Ectodermal cell (in vitro differentiated cells): ENCODE measurements at regions not wholly inside any gene's neighbourhood (a gene's known extent, or its start where the extent isn't known, plus 50 kb on each side); places are given as distances from the start of the nearest gene placed in this dataset.

Experiments
- H3K27ac ChIP-seq: 2 replicates; pipeline ENCODE4 v1.7.0; 2013; ENCODE audit warnings: mild to moderate bottlenecking, low read depth, low read length; ENCODE audit not compliant: insufficient read depth, poor library complexity, severe bottlenecking
- H3K27me3 ChIP-seq: 2 replicates; pipeline ENCODE4 v1.7.0; 2013; ENCODE audit warnings: mild to moderate bottlenecking, low read length; ENCODE audit not compliant: insufficient read depth, control insufficient read depth, poor library complexity, severe bottlenecking
- H3K36me3 ChIP-seq: one replicate; pipeline ENCODE4 v1.7.0; 2013; ENCODE audit warnings: low read length; ENCODE audit not compliant: control insufficient read depth, insufficient read depth
- H3K4me1 ChIP-seq: one replicate; pipeline ENCODE4 v1.7.0; 2013; ENCODE audit warnings: low read length; ENCODE audit not compliant: control insufficient read depth, insufficient read depth
- H3K4me3 ChIP-seq: 2 replicates; pipeline ENCODE4 v1.7.0; 2013; ENCODE audit warnings: low read depth, low read length, control low read depth; ENCODE audit not compliant: insufficient read depth
- H3K9me3 ChIP-seq: 2 replicates; pipeline ENCODE4 v1.7.0; 2013; ENCODE audit warnings: mild to moderate bottlenecking, low read length, moderate library complexity; ENCODE audit not compliant: control insufficient read depth
- WGBS, 2 experiments: methylation state at CpG; one replicate each; pipeline ENCODE4 v1.1.7; 2013; ENCODE audit warnings: missing lambda C conversion rate in 2 of 2; 5-methylcytosine and 5-hydroxymethylcytosine counted together

- H3K9me3 ChIP-seq, result peaks cover 7% of the 10 kb centered on the region
- H3K4me1 ChIP-seq, result peaks cover 10% of the 10 kb centered on the region
- no peaks in the 10 kb centered on the region for H3K27me3 ChIP-seq
- WGBS, 2 experiments, result 94% methylated on average over 5 of the region's 5 CpGs
- H3K4me3 ChIP-seq, result no peak overlapping the region
- H3K36me3 ChIP-seq, result no peaks in the 10 kb centered on the region
- H3K27ac ChIP-seq, result no peak overlapping the region
Measured at GRCh38 chr2:22596306-22596705, 788.7 kb upstream of the KLHL29 start.

GRCh38 chr2:22600156-22600555, 784.8 kb upstream of the KLHL29 start:
- Histone ChIP-seq H3K4me1 (peaks cover 10% of the 10 kb centered on the region), H3K27ac (no peak overlapping the region), H3K9me3 (no peaks in the 10 kb centered on the region), H3K36me3 (no peaks in the 10 kb centered on the region), H3K27me3 (no peaks in the 10 kb centered on the region), H3K4me3 (no peak overlapping the region)
- WGBS, 2 experiments, result 42 to 47% methylated on average over 2 of the region's 2 CpGs

GRCh38 chr2:22600999-22601398, 784.0 kb upstream of the KLHL29 start:
- no peaks in the 10 kb centered on the region for H3K27me3 ChIP-seq
- no peak overlapping the region for H3K4me3 ChIP-seq
- peaks cover 10% of the 10 kb centered on the region for H3K4me1 ChIP-seq
- 86 to 90% methylated on average over 1 of the region's 1 CpG for WGBS, 2 experiments
- H3K27ac ChIP-seq, result no peak overlapping the region
- H3K9me3 ChIP-seq, result no peaks in the 10 kb centered on the region
- H3K36me3 ChIP-seq, result no peaks in the 10 kb centered on the region

- no peaks in the 10 kb centered on the region for H3K27me3 ChIP-seq
- no peak overlapping the region for H3K27ac ChIP-seq
- 92 to 96% methylated on average over 4 of the region's 4 CpGs for WGBS, 2 experiments
- H3K36me3 ChIP-seq, result no peaks in the 10 kb centered on the region
- H3K4me3 ChIP-seq, result no peak overlapping the region
- H3K4me1 ChIP-seq, result peaks cover 10% of the 10 kb centered on the region
- no peaks in the 10 kb centered on the region for H3K9me3 ChIP-seq
Measured at GRCh38 chr2:22604136-22604535, 780.8 kb upstream of the KLHL29 start.

- Histone ChIP-seq H3K36me3 (no peaks in the 10 kb centered on the region), H3K27ac (no peak overlapping the region), H3K9me3 (no peaks in the 10 kb centered on the region), H3K27me3 (no peaks in the 10 kb centered on the region), H3K4me3 (no peak overlapping the region), H3K4me1 (no peaks in the 10 kb centered on the region)
- WGBS, 2 experiments, result 97 to 100% methylated on average over 3 of the region's 3 CpGs
Measured at GRCh38 chr2:22616031-22616430, 768.9 kb upstream of the KLHL29 start.

GRCh38 chr2:22623620-22624019, 761.4 kb upstream of the KLHL29 start:
- no peak overlapping the region for H3K4me3 ChIP-seq
- no peaks in the 10 kb centered on the region for H3K27me3 ChIP-seq
- H3K27ac ChIP-seq, result no peak overlapping the region
- WGBS, 2 experiments, result 97% methylated on average over 3 of the region's 3 CpGs
- no peaks in the 10 kb centered on the region for H3K4me1 ChIP-seq
- H3K36me3 ChIP-seq, result no peaks in the 10 kb centered on the region
- H3K9me3 ChIP-seq, result no peaks in the 10 kb centered on the region

GRCh38 chr2:22626621-22627020, 758.4 kb upstream of the KLHL29 start:
- no peak overlapping the region for H3K4me3 ChIP-seq
- no peak overlapping the region for H3K27ac ChIP-seq
- no peaks in the 10 kb centered on the region for H3K9me3 ChIP-seq
- no peaks in the 10 kb centered on the region for H3K27me3 ChIP-seq
- H3K36me3 ChIP-seq, result no peaks in the 10 kb centered on the region
- H3K4me1 ChIP-seq, result no peaks in the 10 kb centered on the region
- 58 to 62% methylated on average over 2 of the region's 2 CpGs for WGBS, 2 experiments

GRCh38 chr2:22628221-22628620, 756.8 kb upstream of the KLHL29 start:
- peaks cover 7% of the 10 kb centered on the region for H3K36me3 ChIP-seq
- WGBS, 2 experiments, result 96 to 100% methylated on average over 1 of the region's 2 CpGs
- H3K9me3 ChIP-seq, result no peaks in the 10 kb centered on the region
- no peak overlapping the region for H3K4me3 ChIP-seq
- H3K27ac ChIP-seq, result no peak overlapping the region
- H3K27me3 ChIP-seq, result no peaks in the 10 kb centered on the region
- no peaks in the 10 kb centered on the region for H3K4me1 ChIP-seq

GRCh38 chr2:22628906-22629305, 756.1 kb upstream of the KLHL29 start:
- Histone ChIP-seq H3K9me3 (no peaks in the 10 kb centered on the region), H3K27me3 (no peaks in the 10 kb centered on the region), H3K4me1 (no peaks in the 10 kb centered on the region), H3K36me3 (peaks cover 7% of the 10 kb centered on the region), H3K4me3 (no peak overlapping the region), H3K27ac (no peak overlapping the region)
- 89 to 93% methylated on average over 2 to 3 of the region's 3 CpGs for WGBS, 2 experiments

GRCh38 chr2:22634167-22634566, 750.8 kb upstream of the KLHL29 start:
- H3K27me3 ChIP-seq, result no peaks in the 10 kb centered on the region
- H3K36me3 ChIP-seq, result peaks cover 7% of the 10 kb centered on the region
- WGBS, 2 experiments, result 93 to 100% methylated on average over 3 of the region's 3 CpGs
- H3K9me3 ChIP-seq, result no peaks in the 10 kb centered on the region
- H3K4me3 ChIP-seq, result no peak overlapping the region
- no peak overlapping the region for H3K27ac ChIP-seq
- H3K4me1 ChIP-seq, result no peaks in the 10 kb centered on the region

GRCh38 chr2:22656426-22656825, 728.6 kb upstream of the KLHL29 start:
- Histone ChIP-seq H3K4me3 (no peak overlapping the region), H3K27ac (no peak overlapping the region), H3K9me3 (no peaks in the 10 kb centered on the region), H3K4me1 (no peaks in the 10 kb centered on the region), H3K36me3 (peaks cover 7% of the 10 kb centered on the region), H3K27me3 (no peaks in the 10 kb centered on the region)
- 85 to 95% methylated on average over 1 of the region's 1 CpG for WGBS, 2 experiments
